NCI-H2171 (cell line): ENCODE measurements at regions not wholly inside any gene's neighbourhood (a gene's known extent, or its start where the extent isn't known, plus 50 kb on each side); places are given as distances from the start of the nearest gene placed in this dataset.
"Not testable (repeated sequence)": the region's sequence is repeated elsewhere in the genome, so short reads cannot be mapped to it uniquely, and the experiment has no call there.

Experiments used
- DNase-seq: peaks from one replicate; lab custom pipeline; 2025; lab: John Stamatoyannopoulos, UW

DNA sequence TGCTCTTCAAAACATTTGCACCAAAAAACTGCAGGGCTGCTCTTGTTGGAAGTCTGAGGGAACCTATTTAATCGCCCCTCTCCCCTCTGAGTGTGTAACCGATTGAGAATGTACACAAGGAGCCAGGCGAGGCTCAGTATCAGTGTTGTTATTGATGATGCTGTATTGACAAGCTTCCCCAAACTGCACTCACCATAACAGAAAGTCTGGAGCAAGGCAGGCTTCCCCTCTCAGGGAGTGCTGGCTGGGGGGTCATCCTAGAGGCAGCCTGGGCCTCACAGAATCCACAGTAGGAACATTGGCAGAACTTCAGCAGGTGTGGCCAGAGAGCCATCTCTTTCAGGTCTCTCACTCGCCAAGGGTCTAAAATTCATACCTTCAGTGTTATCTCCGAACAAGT, 58.1 kb upstream of the TUNAR start:
- DNase-seq, result no peak

DNA sequence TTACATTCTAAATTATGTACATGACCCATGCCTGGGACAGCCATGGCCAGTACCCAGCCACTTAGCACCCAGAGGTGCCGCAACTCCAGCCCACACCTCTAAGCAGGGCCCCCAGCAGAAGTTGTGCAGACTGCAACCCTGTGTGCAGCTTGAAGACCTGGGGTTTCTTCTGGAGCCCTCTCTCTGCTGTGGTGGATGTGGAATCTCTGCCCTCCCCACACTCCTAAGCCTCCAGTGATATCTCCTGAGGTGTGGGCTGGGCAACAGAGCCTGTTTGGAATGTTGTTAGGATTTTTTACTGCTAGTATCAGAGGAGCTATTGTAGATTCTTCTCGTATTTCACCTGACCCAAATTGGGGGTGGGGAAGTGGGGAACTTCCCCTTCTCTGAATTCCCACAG, 59.4 kb upstream of the TUNAR start:
- DNase-seq, result no peak

DNA sequence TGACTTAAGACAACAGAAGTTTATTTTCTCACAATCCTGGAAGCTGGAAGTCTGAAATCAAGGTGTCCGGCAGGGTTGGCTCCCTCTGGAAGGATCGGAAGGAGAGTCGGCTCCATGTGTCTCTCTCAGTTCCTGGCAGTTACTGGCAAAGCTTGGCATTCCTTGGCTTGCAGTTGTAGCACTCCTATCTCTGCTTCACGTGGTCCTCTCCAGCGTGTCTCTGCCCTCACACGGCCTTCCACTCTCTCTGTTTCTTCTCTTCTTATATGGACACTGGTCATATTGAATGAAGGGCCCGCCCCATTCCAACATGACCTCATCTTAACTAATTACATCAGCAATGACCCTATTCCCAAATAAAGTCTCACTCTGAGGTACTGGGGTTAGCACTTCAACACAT, 60.1 kb upstream of the TUNAR start:
- DNase-seq, result no peak

DNA sequence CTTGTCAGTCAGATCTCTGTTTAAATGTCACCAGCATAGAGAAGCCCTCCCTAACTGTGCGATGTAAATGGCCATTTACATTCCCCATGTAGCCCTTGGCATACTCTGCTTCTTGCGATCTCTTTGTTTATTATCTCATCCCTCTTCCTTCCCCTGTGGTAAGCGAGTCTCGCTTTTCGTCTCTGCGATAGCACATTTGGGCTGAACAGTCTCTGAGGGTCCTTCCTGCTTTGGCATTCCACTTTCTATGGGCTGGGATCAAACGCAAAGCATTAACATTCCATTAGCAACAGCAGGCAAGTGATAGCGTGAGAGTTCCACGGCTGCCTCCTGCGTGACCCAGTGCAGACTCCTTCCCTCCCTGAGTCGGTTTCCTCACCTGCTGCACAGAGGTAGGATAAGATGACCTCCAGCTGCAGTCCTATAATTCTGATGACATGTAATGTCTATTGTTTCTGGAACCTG, 61.4 kb upstream of the TUNAR start:
- no peak for DNase-seq

DNA sequence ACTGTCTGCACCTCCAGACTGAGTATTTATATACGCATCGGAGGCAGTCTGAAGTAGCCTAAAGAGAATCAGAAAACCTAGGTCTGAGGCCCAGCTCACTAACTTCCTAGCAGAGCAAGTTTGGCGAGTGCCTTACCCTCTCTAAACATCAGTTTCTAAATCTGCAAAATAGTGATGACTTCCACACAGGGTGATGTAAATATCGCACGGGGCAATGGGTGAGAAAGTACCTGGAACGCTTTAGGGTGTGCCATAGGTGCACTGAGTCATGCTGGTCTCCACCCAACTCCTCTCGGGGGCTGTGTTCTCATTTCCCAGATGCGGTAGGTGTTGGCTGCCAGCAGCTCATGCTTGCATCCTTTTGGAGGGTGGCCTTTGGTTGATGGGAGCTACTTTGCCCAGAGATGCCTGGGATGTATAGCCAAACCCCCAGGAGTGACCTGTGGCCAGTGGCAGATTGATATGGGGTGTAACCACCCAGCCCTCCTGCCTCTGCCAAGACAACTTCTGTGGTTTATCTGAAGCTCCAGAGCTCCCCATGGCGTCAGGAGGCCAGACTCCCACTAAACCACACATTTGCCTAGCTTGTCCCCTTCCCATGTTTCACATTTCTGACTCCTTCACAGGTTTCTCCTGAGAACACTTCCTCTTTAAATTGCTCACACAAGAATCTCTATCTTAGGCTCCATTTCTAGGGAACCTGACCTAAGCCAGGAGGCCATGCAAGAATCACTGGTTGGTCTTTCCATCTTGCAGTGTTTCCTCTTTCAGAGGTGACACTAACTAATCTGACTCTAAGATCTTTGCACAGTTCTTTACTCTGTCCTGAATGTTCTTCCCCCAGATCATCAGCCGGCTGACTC, 62.0 kb upstream of the TUNAR start:
- no peak for DNase-seq

DNA sequence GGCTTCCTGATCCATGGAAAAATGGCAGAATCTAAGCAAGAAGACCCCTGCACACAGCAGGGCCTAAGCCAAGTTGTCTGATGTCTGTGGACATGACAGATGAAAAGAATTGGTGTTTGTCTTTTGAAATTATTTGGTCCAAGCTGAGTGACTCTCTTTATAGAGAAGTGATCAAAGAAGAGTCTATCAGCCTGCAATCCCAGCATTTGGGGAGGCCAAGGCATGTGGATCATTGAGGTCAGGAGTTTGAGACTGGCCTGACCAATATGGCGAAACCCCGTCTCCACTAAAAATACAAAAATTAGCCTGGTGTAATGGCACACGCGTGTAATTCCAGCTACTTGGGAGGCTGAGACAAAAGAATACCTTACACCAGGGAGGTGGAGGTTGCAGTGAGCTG, 64.8 kb upstream of the TUNAR start:
- no peak for DNase-seq

DNA sequence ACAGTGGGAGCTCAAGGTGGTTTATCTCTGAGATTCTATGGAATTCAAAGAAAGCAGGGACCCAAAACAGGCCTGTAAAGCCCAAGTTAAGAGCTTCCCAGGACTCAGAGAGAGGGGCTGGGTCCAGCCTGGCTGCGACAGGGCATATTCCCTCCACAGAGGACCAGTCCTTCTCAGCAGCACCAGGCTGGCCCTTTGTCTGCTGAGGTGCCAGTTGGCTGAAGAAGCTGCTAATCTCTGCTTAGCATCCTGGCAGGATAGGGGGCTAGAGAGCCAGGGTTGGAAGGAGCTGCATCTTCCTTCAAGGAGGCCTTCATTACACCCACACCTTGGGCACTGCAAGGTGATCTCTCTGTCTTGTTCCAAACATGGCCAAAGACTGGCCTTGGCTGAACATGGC, 68.3 kb upstream of the TUNAR start:
- DNase-seq, result no peak

DNA sequence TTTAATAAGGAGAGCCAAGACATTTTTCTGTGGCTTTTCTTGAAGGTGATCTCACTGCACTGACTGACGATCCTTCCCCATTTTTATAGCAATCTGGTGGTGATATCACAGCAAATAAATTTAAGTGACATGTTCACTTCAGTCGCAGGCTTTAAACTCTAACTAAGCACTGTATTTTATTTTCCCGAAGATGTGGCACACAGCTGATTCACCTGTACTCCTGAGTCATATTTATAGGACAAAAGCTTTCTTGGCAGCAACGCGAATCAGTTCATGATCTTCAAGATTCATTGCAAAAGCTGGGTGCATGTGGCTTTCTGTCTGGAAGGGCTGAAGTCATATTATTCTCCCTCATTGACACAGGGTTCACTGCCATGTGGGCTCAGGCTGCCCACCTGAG, 79.8 kb upstream of the TUNAR start:
- no peak for DNase-seq

DNA sequence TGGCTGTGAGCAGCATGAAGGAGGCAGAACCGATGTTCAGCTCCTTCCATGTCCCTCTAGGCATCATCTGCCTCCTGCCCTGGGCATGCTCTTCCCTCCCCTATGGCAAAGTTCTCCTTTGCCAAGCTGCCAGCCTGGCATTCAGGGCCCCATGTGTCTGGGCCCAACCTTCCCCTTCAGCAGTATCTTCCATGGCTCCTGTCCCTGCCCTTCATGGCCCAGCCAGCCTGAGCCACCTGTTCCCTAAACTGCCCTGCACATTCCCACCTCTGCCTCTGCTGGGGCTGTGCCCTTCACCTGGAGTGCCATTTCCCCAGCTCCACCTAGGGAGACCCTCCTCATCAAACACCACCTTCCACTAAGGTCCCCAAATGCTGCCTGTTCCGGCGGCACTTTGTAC, 74.0 kb upstream of the TCL1A start:
- no peak for DNase-seq

DNA sequence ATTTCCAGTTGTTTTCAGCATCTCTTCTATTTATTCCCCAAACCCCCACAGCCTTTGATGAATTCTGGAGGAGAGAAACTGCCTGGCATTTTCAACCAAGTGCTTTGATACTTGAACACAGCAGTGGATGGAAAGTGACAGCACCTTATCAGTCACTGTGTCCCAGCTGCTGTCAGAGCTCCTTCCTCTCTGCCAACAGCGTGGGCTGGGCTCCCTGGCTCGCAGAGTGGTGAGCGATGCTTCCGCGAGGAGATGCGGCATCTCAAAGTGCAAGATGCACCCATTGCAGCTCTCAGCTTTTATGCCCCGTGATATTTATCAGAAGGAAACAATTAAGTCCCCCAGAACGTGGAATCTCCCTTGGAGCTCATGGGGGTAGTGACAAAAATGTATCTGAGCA, 72.6 kb upstream of the TCL1A start:
- no peak for DNase-seq

DNA sequence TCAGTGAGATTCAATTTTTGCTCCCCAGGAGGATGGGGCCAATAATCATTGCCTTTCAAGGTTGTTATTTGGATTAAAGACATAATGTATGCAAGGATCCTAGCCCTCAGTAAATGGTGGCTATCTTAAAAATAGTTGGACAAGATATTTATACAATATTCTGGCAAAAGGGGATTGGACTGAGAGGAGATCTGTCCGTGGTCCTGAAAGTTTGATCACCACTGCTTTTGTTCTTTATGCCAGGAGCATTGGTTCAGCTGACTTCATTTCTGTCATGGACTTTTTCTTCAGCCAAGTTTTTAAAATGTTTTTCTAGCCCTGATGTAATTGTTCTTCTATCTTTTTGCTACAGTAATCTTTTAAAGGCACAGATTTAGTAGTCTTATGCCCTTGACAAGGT, 70.2 kb upstream of the TCL1A start:
- DNase-seq, result no peak

DNA sequence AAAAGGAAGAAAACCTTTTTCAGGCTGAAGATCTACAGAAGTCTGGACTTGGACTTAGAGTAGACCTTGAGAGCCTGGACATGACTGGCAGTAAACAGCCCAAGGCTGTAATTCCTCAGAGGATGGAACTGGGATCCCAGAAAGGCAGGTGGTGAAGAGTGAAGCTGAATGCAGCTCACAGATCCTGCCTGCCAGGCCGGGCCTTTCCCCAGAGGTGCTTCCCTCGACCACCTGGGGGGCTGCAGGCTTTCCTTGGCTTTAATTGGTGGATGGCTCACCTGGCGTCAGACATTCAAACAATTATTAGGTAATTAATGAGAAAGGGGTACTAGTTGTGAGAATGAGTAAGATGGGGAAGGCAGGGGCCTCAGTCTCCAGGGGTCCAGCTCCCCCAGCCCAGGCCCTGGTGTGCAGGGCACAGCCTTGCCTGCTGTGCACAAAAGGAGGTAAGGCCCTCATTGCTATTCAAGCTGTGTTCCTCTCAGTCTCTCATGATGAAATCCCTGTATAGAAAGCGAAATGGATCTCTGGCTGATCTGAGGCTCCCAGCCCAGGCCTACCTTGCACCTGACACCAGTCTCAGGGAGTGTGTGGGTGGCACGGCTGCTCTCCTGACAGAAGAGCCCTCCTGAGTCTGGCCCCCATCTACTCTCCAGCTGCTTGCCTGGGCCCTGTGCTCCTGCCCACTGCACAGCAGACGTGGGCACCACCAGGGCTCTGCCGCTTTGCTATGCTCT, 63.0 kb upstream of the TCL1A start:
- no peak for DNase-seq

DNA sequence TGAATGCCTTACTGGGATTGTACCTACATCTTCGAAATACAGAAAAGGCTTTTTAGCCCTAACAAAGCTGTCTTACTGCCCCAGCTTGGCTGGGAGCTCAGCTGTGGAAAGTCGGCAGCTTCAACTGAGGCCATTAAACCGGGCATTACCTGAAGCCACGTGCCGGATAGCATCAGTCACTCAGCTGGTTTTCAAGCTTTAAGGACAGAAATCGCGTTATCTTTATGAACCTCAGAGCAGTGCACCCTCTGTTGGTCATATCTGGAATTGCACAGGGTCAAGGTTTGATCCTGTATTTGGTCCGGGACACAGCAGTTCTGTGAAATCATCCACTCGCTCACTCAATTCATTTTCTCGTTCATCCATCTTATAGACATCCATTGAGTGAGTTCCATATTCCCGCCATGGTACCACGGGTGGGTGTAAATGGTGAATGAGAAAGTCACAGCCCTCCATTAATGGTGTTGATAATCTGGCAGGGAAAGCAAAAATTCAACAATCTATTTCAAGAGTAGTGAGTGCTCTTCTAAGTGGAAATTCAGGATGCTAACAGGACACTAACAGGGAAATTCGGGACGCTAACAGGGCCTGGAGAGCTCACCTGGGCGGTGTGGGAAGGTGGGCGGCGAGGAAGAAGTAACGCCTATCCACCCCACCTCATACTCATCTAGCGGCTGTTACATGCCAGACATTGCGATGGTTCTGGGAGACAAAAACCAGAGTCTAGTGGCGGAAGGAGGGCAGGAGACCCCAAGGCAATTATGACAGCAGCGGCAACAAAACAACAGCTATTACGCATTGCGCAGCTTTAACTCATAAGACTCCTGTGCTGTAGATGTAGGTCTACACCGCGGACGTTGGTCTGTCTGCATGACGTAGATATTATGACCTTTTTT, 60.6 kb upstream of the TCL1A start:
- peak; percentile 21 for DNase-seq

DNA sequence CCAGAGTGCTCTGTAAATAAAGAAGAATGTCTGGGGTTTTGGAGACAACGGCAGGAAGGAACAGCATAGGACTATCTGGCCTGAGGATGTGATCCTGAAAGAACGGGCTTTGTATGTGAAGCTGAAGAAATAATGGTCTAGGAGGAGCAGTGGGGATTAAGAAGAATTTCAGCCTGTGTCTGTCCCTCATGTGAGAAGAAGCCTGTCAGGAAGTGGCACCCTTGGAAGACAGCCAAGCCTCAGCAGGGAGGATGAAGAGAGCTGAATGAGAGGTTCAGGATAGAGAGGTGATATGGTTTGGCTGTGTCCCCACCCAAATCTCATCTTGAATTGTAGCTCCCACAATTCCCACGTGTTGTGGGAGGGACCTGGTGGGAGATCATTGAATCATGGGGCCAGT, 56.9 kb upstream of the TCL1A start:
- no peak for DNase-seq

DNA sequence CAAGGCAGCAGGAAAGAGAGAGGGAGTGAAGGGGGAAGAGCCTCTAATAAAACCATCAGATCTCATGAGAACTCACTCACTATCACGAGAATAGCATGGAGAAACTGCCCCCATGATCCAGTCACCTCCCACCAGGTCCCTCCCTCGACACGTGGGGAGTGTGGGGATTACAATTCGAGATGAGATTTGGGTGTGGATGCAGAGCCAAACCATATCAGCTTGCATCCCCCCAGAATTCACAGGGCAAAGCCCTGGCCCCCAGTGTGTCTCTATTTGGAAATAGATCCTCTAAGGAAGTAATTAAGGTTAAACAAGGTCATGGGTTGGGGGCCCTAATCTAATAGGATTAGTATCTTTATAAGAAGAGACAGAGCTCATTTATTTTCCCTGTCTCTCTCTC, 56.1 kb upstream of the TCL1A start:
- no peak for DNase-seq

DNA sequence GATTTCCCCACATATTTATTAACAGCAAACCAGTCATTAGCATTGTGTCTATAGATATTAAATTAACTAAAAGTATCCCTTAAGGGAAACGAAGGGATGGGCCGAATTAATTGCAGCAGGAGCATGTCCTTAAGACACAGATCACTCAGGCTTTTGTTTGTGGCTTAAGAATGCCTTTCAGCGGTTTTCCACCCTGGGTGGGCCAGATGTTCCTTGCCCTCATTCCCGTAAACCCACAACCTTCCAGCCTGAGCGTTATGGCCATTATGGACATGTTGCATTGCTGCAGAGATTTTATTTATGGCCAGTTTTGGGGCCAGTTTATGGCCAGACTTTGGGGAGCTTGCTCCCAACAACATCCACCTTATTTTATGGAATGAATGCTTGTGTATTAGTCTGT, 55.5 kb upstream of the TCL1A start:
- not testable (repeated sequence) for DNase-seq

DNA sequence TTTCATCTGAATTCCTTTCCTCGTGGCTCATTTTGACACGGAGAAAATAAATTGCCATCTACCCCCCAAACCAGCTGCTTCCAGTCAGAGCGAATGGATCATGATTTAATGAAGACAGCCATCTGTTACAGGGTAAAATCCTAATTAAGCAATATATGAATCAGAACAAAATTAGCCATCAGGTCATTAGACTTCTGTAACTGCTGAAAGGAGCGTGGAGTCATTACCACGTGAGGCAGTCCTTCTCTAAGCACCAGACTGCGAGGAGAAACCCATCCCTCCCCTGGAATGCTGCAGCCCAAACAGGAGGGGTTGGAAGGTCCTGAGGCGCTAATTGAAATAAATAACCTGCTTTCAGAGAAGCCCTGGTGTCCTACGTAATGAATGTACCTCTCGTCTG, 51.1 kb upstream of the TCL1A start:
- DNase-seq, result peak; percentile 24

DNA sequence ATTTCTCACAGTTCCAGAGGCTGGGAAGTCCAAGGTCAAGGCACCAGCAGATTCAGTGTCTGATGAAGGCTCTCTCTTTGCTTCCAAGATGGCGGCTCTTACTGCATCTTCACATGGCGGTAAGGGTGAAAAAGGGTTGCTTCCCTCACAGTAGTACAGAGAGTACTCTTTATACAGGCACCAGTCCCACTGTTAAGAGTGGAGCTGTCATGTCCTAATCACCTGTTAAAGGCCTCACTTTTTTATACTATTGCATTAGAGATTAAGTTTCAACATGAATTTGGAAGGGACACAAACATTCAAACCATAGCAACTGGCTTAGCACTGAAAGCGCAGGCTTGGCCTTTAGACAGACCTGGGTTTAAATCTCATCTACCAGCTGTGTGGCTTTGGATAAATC, 50.0 kb upstream of the TCL1A start:
- DNase-seq, result no peak
